NCI-H345 treated with DMSO at 0.1 percent for 48 hours (cell line): ENCODE measurements at regions not wholly inside any gene's neighbourhood (a gene's known extent, or its start where the extent isn't known, plus 50 kb on each side); places are given as distances from the start of the nearest gene placed in this dataset.

ENCODE experiments used
- DNase-seq: peaks from one replicate; lab custom pipeline; 2025; ENCODE audit not compliant: unreplicated experiment; lab: John Stamatoyannopoulos, UW

DNA sequence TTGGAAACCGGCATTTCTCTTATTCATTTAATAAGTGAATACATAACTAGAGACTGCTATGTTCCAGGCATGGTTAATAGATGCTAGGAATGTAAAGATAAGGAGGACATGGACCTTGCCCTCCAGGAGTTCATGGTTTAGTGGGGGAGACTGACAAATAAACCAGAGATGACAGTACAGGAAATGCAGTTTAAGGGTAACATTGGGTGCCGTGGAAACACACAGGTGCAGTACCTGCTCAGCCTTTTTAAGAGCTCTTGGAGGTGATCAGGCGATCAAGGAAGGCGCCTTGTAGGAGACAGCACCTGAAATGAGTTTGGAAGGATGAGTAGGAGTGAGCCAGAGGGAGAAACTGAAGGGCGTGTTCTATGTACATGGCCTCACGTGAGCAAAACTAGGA is 145.8 kb downstream of the AASDH start:
- no peak for DNase-seq

DNA sequence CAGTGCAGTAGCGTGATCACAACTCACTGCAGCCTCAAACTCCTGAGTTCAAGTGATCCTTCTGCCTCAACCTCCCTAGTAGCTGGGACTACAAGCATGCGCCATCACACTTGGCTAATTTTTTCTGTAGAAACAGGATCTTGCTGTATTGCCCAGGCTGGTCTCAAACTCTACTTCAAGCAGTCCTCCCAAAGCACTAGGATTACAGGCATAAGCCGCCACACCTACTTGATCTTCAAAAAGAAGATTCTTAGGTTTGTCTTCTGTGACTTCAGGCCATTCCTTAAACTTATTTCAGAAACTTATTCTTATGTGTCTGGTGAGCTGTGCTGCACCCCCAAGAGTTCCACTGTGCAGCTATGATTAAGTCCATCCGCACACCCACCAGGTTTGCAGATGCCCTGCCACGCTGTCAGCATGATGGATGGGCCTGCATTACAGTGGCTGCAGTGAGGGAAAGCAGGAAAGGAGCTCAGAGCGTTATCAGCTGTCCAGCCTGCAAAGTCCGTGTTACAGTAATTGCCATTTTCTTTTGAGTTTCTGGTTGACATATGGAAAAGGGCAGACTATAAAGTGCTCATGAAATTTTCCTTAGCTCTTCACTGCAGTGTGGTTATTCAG is 146.6 kb downstream of the AASDH start:
- DNase-seq, result no peak

DNA sequence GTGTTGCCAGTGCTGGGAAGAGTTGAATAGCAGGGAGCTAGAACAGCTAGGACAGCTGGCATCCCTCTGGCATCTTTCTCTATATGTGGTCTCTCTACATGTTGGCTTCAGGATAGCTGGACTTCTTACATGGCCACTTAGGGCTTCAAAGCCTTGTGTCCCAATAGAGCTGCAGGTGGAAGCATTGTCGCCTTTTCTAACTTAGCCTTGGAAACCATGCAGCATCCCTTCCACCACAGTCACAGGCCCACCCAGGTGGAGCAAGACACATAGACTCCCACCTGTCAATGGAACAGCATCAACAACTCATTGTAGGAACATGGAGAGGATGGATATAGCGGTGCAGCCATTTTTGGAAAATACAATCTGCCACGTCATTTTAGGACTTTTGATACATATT is 149.0 kb downstream of the AASDH start:
- DNase-seq, result no peak

DNA sequence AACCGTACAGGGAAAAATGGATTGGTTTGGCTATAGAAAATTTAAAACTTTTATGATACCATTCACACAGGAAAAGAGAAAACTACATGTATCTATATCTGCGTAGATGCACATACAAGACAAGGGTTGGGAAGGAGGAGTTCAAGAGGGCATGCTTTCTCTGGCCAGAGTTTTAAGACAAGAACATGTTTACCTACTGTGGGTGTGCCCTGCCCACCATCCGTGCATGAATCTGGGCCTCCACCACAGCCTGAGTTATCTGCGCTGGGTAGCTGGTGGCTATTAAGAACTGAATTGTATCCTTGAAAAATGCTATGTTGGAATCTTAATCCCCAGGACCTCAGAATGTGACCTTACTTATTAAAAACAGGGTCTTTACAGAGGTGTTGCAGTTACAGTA is 151.6 kb downstream of the AASDH start:
- DNase-seq, result no peak

DNA sequence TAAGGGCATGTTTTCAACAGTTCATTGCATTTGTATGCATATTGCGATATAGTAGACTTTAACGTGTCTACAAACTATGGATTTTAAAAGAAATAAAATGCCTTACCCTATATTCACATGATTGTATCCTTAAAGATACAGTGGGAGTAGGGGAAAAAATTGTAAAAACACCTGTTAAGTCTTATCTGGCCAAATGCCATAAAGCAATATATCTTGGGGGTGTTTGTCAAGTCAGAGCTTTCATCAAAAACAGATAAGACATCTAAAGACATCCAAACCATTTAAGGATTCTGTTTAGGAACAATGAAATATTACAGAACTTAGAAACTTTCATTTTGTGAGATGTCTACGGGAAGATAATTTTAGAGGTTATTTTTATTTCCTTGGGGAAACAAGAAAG is 152.3 kb downstream of the AASDH start:
- no peak for DNase-seq

DNA sequence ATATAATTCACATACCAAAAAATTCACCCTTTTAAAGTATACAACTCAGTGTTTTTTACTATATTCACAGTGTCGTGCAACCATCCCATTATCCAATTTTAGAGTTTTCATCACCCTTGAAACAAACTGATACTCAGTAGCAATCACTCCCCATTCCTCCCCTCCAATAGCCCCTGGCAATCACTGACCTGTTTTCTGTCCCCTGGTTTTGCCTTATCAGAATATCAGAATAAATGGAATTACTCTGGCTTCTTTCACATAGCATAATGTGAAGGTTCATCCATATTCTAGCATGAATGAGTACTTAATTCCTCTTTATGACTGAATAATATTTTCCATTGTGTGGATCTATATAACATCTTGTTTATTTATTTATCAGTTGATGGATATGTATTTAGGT is 153.2 kb downstream of the AASDH start:
- DNase-seq, result no peak

DNA sequence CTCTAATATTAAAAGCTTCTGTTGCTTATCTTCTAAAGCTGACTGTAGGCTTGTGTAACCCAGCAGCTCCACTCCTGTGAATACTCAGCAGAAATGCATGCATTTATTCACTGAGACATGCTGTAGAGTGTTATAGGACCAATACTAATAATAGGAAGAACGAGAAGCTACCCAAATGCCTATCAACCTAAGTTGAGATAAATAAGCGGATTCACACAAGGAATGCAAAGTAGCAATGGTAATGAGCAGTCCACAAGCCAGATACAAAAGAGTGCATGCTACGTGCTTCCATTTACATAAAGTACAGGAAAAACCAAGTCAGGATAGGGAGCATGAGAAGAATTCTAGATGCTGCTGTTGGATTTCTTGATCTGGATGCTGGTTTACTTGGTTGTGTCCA is 155.9 kb downstream of the AASDH start:
- DNase-seq, result no peak

DNA sequence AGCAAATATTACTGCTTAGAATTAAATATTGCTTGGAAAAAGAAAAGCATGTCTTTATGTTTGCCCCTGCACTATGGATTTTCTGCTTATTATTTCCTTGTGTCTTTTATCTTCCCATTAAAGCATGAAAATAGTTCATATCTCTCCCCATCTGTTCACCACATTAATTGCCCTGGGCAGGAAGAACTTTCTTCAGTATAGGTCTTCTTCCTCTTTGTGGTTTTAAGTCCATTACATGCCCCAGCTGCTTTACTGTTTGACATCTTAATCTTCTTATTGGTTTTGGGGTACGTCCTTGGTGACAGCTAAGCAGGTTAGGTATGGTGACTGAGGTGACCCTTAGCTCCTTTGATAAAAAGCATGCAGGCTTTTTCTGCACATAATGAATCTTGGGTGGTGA is 157.3 kb downstream of the AASDH start:
- DNase-seq, result no peak

DNA sequence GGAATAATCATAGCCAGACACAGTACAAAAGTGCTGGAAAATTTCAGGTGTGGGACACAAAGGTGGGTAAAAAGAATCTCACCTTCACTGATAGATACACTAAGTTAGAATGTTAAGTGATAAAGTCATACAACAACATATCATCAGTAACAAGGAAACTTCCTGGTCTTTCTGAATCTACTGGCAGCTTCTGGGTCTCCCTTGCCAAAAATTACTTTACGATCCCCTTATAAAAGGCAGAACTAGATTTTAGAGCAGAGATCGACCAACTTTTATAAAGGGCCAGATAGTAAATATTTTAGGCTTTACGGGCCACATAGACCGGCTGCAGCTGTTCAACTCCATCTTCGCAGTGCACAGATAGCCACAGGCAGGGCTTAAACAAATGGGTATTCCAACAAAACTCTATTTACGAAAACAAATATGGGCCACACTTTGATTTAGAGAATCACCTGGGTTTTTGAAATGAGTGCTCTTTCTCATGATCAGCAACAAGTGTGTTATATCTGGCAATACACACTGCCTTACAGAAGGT is 159.9 kb downstream of the AASDH start:
- no peak for DNase-seq

DNA sequence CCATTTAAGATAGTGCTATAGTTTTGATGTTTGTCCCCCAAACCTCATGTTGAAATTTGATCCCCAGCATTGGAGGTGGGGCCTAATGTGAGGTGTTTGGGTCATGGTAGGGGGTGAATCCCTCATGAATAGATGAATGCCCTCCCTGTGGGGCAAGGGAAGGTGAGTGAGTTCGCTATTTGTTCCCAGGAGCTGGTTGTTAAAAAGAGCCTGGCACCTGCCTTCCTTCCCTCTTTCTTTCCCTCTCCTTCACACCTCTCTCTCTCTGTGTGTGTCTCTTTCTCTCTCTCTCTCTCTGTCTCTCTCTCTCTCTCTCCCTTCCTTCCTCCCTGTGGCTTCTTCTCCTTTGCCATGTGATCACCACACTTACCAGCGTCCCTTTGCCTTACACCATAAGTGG is 160.7 kb downstream of the AASDH start:
- no peak for DNase-seq

DNA sequence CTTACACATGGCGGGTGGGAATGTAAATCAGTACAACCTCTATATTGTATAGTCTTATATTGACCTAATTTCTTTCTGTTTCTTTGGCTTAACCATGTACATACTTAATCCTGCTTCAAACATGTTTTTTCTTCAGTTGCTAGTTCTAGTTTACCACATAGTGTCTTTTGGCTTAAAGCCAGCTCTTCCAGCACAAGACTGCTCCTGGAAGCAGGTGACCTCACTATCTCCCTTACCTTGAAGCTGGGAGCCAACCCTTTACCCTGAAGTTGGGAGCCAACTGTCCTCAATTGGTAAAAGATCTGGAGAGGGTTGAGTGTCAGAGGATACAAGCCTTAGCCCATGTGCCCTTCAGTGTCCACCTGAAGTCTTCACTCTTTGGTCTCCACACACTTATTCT is 162.7 kb downstream of the AASDH start:
- no peak for DNase-seq

DNA sequence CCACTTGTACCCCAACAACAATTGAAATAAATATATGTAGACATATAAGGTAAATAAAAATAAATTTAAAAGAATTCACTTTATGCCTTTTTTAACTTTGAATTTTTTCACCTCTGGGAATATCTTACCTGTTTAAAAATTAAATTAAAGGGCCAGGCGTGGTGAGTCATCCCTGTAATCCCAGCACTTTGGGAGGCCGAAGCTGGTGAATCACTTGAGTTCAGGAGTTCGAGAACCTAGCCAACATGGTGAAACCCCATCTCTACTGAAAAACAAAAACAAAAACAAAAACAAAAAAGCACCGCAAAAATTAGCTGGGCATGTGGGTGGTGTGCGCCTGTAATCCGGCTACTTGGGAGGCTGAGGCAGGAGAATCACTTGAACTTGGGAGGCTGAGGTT is 164.8 kb downstream of the AASDH start:
- no peak for DNase-seq

DNA sequence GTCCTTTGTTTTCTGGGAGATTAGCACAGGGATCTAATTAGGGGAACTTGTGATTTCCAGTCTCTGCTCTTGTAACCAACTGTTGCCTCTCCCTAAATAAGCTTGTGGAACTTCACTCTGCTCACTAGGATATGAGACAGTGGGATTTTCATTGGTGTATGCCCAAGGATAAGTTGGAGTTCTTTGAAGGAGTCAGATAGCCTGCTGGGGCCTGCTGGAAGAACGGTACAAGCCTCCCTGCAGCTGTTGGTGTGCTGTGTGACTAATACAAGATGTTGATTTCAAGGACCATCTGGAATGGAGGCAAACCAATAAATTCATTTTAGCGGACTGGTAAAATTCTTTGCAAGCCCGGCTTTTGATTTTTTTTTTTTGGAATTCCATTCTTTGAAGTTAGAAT is 167.0 kb downstream of the AASDH start:
- no peak for DNase-seq

DNA sequence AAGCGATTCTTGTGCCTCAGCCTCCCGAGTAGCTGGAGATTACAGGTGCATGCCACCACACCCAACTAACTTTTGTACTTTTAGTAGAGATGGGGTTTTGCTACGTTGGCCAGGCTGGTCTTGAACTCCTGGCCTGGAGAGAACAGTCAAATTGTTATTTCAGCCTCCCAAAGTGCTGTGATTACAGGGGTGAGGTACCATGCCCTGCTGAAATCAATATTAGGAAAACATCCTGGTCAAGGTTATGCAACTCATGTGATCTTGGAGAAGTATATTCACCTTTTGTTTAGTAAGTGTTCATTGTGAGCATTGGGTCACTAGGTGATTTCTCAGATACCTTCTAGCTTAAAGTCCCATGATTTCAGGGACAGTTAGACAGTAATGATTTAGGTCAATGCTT is 167.8 kb downstream of the AASDH start:
- no peak for DNase-seq

DNA sequence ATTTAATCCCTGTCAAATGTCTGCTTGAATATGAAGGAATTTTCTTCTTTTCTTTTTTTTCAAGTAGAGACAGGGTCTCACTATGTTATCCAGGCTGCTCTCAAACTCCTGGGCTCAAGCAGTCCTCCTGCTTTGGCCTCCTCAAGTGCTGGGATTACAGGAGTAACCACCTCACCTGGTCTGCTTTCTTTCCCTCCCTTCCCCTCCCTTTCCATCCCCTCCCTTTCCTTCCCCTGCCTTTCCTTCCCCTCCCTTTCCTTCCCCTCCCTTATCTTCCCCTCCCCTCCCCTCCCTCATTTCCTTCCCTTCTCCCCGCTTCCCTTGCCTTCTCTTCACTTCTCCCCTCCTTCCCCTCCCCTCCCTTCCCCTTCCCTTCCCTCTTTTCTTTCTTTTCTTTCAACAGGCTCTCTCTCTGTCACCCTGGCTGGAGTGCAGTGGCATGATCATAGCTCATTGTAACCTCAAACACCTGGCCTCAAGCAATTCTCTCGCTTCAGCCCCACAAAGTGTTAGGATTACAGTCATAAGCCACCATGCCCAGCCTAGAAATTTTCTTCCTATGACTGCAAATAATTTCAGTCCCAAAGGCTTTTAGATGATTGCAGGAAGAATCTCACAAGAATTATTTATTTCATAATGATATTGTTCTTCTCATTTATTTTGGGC is 168.9 kb downstream of the AASDH start:
- no peak for DNase-seq

DNA sequence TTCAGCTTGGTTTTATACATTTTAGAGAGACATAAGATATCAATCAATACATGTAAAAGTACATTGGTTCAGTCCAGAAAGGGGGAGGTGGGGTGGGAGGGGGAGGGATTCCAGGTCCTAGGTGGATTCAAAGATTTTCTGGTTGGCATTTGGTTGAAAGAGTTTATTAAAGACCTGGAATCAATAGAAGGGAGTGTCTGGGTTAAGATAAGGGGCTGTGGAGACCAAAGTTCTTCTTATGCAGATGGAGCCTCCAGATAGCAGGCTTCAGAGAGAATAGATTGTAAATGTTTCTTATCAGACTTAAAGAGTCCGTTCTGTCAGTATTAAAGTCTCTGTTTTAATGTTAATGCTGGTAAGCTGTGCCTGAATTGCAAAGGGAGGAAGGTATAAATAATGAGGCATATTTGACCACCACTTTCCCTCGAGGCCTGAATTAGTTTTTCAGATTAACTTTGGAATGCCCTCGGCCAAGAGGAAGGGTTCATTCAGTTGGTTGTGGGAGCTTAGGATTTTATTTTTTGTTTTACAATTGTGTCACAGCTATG is 169.9 kb downstream of the AASDH start:
- no peak for DNase-seq

DNA sequence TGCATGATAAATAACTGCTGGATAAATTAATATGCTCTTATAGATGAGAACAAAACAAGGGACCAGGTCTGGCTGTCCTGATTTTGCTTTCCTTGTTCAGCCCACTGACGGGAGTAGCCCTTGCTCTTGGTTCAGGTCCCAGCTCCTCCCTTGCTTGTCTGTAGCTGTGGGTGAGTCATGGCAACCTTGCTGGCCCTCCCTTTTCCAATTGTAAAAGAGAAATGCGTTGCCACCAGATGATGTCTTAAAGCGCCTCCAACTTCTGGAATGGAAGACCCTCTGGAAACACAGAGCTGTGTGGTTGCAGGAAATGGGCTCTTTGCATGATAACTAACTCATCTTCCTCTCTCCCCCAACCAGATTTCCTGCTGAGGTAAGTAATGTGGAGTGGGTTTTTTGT is 171.4 kb downstream of the AASDH start:
- DNase-seq, result no peak

DNA sequence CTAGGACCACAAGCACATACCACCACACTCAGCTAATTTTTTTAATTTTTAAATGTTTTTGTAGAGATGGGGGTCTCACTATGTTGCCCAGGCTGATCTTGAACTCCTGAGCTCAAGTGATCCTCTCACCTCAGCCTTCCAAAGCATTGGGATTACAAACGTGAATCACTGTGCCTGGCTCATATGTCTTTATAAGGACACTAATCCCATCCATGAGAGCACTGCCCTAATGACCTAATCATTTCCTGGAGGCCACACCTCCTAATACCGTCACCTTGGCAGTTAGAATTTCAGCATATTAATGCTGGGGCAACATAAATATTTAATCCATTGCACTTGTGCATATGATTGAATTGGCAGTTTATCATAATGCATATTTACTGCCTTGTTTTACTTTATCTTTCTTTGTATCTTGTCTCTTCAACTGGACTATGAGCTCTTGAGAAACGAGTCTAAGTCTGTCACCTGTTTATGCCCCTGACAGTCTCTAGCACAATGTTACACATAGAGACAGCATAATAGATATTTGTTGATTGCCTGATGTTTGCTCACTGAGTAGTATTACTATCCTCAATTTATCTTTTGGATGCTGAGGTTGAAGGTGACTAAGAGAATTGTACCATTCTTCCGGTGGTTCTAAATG is 172.0 kb downstream of the AASDH start:
- no peak for DNase-seq

DNA sequence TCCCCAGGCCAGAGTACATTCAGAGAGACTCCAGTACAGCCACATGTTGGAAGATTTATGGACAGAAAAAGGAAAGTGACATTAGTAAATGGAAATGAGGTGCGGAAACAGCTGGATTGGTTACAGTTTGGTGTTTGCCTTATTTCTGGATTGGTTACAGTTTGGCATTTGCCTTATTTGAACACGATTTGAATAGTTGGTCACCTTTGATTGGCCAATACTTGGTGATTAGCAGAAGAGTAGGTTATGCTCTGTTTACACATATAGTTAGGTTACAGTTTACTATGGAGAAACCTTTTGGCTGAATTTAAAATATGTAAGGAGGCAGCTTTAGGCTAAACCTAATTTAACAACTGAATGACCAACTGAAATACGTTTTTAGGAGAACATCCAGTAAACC is 173.7 kb downstream of the AASDH start:
- DNase-seq, result no peak

DNA sequence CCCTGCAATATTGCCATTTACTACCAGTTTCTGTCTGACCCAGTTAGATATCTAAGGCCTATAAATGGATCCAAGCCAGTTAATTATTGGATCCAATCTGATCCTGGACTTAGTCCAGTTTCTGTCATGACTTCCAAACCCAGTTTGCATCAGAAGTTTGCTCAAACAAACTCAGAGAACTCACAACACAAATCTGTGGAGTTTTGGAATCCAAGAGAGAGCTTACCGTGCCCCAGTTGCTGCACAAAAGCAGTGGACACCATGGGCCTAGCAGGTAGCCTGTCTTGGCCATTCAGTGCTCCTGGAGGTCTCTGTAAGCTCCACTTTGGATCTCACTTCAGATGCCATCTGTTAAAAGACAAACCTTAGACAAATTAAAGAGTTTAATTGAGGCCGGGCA is 174.5 kb downstream of the AASDH start:
- no peak for DNase-seq

DNA sequence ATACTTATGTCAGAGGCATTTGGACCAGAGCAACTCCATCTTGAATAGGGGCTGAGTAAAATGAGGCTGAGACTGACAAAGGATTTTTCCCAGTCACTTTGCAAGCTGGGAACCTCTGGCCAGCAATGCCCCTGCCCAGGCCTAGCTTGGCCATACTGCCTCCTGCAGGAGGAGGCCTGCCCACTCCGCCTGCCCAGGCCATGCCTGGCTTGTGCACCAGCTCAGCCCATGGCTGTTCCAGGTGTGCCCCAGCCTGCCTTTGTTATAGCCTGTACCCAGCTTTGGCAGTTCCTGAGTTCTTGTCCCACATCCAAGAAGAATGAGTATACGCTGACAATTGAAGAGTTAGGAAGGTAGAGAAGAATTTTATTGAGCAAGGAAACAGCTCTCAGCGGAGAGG is 176.1 kb downstream of the AASDH start:
- DNase-seq, result no peak

DNA sequence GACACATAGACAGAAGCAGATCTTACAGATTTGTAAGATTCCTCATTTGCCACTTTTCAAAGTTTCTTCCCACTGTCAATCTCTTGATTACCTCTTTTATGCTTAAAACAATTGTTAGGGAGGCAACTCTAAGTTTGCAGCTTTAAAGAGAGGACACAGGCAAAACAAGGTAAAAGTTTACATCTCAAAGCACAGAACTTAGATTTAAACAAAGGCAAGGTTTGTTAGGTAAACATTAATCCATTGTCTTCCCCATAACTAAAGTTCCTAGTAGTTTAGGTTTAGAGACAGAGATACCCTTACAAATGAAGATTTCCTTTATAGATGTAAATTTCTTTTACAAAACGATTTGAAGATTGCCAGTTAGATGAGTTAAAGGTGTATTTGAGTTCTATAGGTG is 176.9 kb downstream of the AASDH start:
- DNase-seq, result no peak
